ENCODE measurements at regions not wholly inside any gene's neighbourhood (a gene's known extent, or its start where the extent isn't known, plus 50 kb on each side); places are given as distances from the start of the nearest gene placed in this dataset.

DNA sequence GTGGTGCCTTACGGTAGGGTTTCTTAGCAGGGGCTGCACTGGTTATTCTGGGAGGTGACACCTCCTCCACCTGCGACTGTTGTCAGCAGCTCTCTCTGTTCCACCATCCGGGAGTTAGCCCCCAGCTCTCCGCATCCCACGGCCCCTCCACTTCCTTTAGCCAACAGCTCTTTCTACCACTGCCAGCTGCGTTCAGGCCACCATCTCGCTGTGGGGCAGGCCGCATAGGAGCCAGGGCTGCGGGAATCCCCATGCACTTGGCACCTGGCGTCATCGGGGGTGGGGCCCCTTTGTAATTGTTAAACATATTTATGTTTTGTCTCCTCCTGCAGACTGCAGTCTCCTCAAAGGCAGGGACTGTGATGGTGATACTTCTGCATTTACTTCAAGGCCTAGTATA is 480.2 kb downstream of the SMARCA1 start:
- no peak overlapping the region for H2BK12ac ChIP-seq (ENCODE audit: insufficient read length, low read depth, low read length)
- H3K56ac ChIP-seq (ENCODE audit: insufficient read length, low read depth, low read length), result no peak overlapping the region
- peaks cover 9% of the 10 kb centered on the region for H3K9me3 ChIP-seq (ENCODE audit: control insufficient read depth, low read depth, low read length)
- Mint-ChIP-seq H3K36me3 (ENCODE audit: insufficient read depth in 1 of 3, low read depth in 3 of 3) (peaks cover 25 to 30% (median 28%) of the 10 kb centered on the region in 3 experiments), H3K27me3 (ENCODE audit: low read depth) (no peaks in the 10 kb centered on the region), H3K9me3 (peaks cover 21 to 23% of the 10 kb centered on the region in 2 experiments), H3K4me3 (no peak overlapping the region), H3K4me1 (peaks cover 9 to 18% of the 10 kb centered on the region in 2 experiments), H3K27ac (peak overlapping the region in 2 of 3 experiments; percentile 31 to 49; a peak in 2 of 7 replicates)
- no peak overlapping the region for H4K8ac ChIP-seq (replicated peaks; ENCODE audit: insufficient read length, low read depth, low read length)
- H4K5ac ChIP-seq (ENCODE audit: insufficient read length, low read depth, low read length), result no peak overlapping the region
- H3K4me1 ChIP-seq (ENCODE audit: insufficient read depth, low read length), result no peaks in the 10 kb centered on the region
- H3K23me2 ChIP-seq (ENCODE audit: insufficient read length, low read depth, low read length, poor library complexity, severe bottlenecking), result no peaks in the 10 kb centered on the region
- H3K4ac ChIP-seq (ENCODE audit: low read depth, low read length), result no peak overlapping the region
- H3K23ac ChIP-seq (ENCODE audit: insufficient read length, low read depth, low read length), result no peak overlapping the region
- H3K4me2 ChIP-seq (ENCODE audit: insufficient read depth, insufficient read length, low read length), result no peak overlapping the region
- no peak overlapping the region for H3K18ac ChIP-seq (ENCODE audit: insufficient read length, low read depth, low read length)
- no peaks in the 10 kb centered on the region for H3K79me2 ChIP-seq (ENCODE audit: insufficient read depth, low read length)
- H3K27me3 ChIP-seq (ENCODE audit: insufficient read depth, low read length), result no peaks in the 10 kb centered on the region
- no peaks in the 10 kb centered on the region for H4K20me1 ChIP-seq (ENCODE audit: control insufficient read depth, insufficient read depth, insufficient read length)
- no peaks in the 10 kb centered on the region for H3K79me1 ChIP-seq (ENCODE audit: insufficient read depth, low read depth, low read length, poor library complexity, severe bottlenecking)
- H3T11ph ChIP-seq (ENCODE audit: low read length), result no peak overlapping the region
- no peak overlapping the region for H2AFZ ChIP-seq (ENCODE audit: low read length)
- H3K27ac ChIP-seq (ENCODE audit: insufficient read length, low read depth, low read length), result no peak overlapping the region
- no peak overlapping the region for H2BK15ac ChIP-seq (ENCODE audit: low read depth, low read length)
- DNase-seq, result no peak
- H3K14ac ChIP-seq (ENCODE audit: insufficient read depth, low read length), result no peak overlapping the region
- H2BK5ac ChIP-seq (ENCODE audit: insufficient read length, low read length), result no peak overlapping the region
- no peak overlapping the region for H2BK120ac ChIP-seq (ENCODE audit: low read depth, low read length, poor library complexity, severe bottlenecking)
- no peak overlapping the region for H3K9ac ChIP-seq (ENCODE audit: extremely low read depth, insufficient read length, low read length)
- no peak overlapping the region for H4K91ac ChIP-seq (ENCODE audit: insufficient read length, low read depth, low read length)
- no CpG with 5 or more reads among the region's 11 CpGs for WGBS (ENCODE audit: extremely low coverage, insufficient read length, low lambda C conversion rate)
- H2AK5ac ChIP-seq (ENCODE audit: insufficient read length, low read length), result no peak overlapping the region
- TF ChIP-seq, protein P1, sequence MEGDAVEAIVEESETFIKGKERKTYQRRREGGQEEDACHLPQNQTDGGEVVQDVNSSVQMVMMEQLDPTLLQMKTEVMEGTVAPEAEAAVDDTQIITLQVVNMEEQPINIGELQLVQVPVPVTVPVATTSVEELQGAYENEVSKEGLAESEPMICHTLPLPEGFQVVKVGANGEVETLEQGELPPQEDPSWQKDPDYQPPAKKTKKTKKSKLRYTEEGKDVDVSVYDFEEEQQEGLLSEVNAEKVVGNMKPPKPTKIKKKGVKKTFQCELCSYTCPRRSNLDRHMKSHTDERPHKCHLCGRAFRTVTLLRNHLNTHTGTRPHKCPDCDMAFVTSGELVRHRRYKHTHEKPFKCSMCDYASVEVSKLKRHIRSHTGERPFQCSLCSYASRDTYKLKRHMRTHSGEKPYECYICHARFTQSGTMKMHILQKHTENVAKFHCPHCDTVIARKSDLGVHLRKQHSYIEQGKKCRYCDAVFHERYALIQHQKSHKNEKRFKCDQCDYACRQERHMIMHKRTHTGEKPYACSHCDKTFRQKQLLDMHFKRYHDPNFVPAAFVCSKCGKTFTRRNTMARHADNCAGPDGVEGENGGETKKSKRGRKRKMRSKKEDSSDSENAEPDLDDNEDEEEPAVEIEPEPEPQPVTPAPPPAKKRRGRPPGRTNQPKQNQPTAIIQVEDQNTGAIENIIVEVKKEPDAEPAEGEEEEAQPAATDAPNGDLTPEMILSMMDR (conservative IDR thresholded peaks at IDR 0.05), result no peak
- H2BK20ac ChIP-seq (ENCODE audit: low read depth, low read length, poor library complexity, severe bottlenecking), result no peak overlapping the region

All from H9 (cell line).